ENCODE measurements at regions not wholly inside any gene's neighbourhood (a gene's known extent, or its start where the extent isn't known, plus 50 kb on each side); places are given as distances from the start of the nearest gene placed in this dataset.
A peak's percentile ranks its signal among the peaks of the same experiment; 100 is the strongest.

DNA sequence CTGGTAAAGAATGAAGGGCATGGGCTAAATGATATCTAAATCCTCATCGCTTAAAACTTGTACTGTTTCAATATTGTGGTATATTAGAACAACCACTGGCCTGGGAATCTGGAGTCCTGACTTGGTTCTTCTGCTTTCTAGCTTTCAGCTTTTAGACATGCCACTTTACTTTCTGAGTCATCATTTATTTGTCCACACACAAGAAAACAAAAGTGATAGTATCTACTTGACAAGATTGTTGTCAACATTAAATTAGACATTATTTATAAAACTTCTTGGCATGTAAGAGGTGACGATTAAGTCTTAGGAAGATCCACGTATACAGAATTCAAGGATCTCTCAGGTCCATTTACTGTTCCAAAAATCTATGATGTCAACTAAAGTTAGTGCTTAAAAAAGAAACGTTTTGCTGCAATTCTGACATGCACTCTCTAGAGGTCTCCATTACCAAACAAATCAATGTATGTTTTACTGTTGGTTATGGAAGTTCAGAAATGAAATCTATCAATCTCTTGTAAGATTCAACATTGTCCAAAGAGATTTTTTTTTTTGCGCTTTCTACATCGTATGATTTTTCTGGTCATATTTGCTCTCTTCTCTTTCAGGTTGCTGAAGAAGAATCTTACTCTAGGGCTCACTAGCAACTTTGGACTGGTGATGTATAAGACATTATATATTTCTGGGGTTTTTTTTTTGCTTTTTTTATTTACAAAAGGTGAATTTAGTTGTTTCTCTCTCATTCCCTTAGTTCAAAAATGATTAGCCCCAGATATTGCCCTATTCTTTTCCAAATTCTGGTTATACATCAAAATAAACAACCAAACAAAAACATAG is 53.6 kb upstream of the DYNC1I1 start:
- Histone ChIP-seq H2AFZ (ENCODE audit: low read length) (no peak overlapping the region), H3K14ac (ENCODE audit: insufficient read depth, low read length) (no peak overlapping the region), H3K79me1 (ENCODE audit: insufficient read depth, low read depth, low read length, poor library complexity, severe bottlenecking) (no peaks in the 10 kb centered on the region), H4K5ac (ENCODE audit: insufficient read length, low read depth, low read length) (no peak overlapping the region), H2BK120ac (ENCODE audit: low read depth, low read length, poor library complexity, severe bottlenecking) (no peak overlapping the region), H3T11ph (ENCODE audit: low read length) (no peak overlapping the region), H4K20me1 (ENCODE audit: control insufficient read depth, insufficient read depth, insufficient read length) (no peaks in the 10 kb centered on the region), H3K56ac (ENCODE audit: insufficient read length, low read depth, low read length) (no peak overlapping the region), H3K27me3 (ENCODE audit: insufficient read depth, low read length) (no peaks in the 10 kb centered on the region), H3K23me2 (ENCODE audit: insufficient read length, low read depth, low read length, poor library complexity, severe bottlenecking) (no peaks in the 10 kb centered on the region), H2AK5ac (ENCODE audit: insufficient read length, low read length) (no peak overlapping the region), H3K9me3 (ENCODE audit: control insufficient read depth, low read depth, low read length) (no peaks in the 10 kb centered on the region), H3K4me2 (ENCODE audit: insufficient read depth, insufficient read length, low read length) (no peak overlapping the region), H3K4ac (ENCODE audit: low read depth, low read length) (no peak overlapping the region), H3K9ac (ENCODE audit: extremely low read depth, insufficient read length, low read length) (no peak overlapping the region), H2BK20ac (ENCODE audit: low read depth, low read length, poor library complexity, severe bottlenecking) (no peak overlapping the region), H3K27ac (ENCODE audit: insufficient read length, low read depth, low read length) (no peak overlapping the region), H3K4me1 (ENCODE audit: insufficient read depth, low read length) (no peaks in the 10 kb centered on the region), H3K79me2 (ENCODE audit: insufficient read depth, low read length) (no peaks in the 10 kb centered on the region), H4K91ac (ENCODE audit: insufficient read length, low read depth, low read length) (no peak overlapping the region), H2BK5ac (ENCODE audit: insufficient read length, low read length) (no peak overlapping the region), H2BK12ac (ENCODE audit: insufficient read length, low read depth, low read length) (no peak overlapping the region), H3K18ac (ENCODE audit: insufficient read length, low read depth, low read length) (no peak overlapping the region), H4K8ac (replicated peaks; ENCODE audit: insufficient read length, low read depth, low read length) (no peak overlapping the region), H2BK15ac (ENCODE audit: low read depth, low read length) (no peak overlapping the region), H3K23ac (ENCODE audit: insufficient read length, low read depth, low read length) (no peak overlapping the region)
- TF ChIP-seq CTCF (conservative IDR thresholded peaks at IDR 0.05): peak; percentile 55; the same call in 2 of the 3 replicates
- H3K4me3 Mint-ChIP-seq: no peak overlapping the region
- no peaks in the 10 kb centered on the region for H3K9me3 Mint-ChIP-seq
- no peak for DNase-seq
- no peak overlapping the region for H3K27ac Mint-ChIP-seq
- H3K36me3 Mint-ChIP-seq (ENCODE audit: insufficient read depth in 1 of 3, low read depth in 3 of 3): no peaks in the 10 kb centered on the region
- peaks cover 4% of the 10 kb centered on the region for H3K27me3 Mint-ChIP-seq (ENCODE audit: low read depth)
- H3K4me1 Mint-ChIP-seq: no peaks in the 10 kb centered on the region
- no CpG with 5 or more reads among the region's 6 CpGs for WGBS (ENCODE audit: extremely low coverage, insufficient read length, low lambda C conversion rate)

Measured in H9 (cell line).